Amniotic epithelial cell (primary cell): ENCODE measurements at regions not wholly inside any gene's neighbourhood (a gene's known extent, or its start where the extent isn't known, plus 50 kb on each side); places are given as distances from the start of the nearest gene placed in this dataset.
"Not testable (repeated sequence)": the region's sequence is repeated elsewhere in the genome, so short reads cannot be mapped to it uniquely, and the experiment has no call there.

Source experiments
- DNase-seq: peaks from one replicate; pipeline ENCODE4 v3.0.0-alpha.2; 2010; ENCODE audit warnings: low read depth

DNA sequence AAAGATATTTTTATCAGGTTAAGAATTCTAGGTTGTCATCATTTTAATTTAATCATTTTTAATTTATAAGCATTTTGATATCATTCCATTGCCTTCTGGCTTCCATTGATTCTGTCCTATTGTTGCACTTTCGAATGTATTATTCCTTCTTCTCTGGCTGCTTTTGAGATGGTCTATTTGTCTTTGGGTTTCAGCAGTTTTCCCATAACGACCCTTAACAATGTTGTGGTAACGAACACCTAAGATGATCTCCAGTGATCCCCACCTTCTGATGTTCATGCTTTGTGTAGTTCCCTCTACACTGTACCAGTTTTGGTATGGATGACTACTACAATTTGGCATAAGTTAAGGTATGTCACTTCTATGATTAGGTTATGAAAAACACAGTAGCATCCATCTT is 59.9 kb downstream of the MINAR1 start:
- no peak for DNase-seq

DNA sequence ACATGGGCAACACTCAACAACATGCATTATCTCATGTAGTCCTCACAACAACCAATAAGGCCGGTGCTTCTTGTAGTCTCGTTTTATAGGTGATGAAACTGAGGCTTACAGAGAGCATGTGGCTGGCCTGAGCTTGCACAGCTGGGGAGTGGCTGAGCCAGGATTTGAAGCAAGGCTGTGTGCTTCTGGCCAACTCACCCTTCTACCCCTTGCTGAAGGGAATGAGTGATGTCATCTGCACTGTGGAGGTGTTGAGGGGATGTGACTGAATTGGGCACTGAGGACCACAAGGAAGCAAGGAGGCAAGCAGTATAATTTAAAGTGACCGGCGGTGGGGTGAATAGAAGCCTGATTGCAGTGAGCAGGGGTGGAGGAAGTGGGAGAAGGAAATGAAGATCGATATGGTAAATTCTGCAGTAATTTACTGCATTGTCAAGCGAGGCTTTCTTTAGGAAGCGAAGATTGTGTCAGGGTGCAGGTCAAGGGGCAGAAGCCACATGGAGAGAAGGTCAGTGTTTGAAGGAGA is 62.3 kb downstream of the MINAR1 start:
- DNase-seq = no peak

DNA sequence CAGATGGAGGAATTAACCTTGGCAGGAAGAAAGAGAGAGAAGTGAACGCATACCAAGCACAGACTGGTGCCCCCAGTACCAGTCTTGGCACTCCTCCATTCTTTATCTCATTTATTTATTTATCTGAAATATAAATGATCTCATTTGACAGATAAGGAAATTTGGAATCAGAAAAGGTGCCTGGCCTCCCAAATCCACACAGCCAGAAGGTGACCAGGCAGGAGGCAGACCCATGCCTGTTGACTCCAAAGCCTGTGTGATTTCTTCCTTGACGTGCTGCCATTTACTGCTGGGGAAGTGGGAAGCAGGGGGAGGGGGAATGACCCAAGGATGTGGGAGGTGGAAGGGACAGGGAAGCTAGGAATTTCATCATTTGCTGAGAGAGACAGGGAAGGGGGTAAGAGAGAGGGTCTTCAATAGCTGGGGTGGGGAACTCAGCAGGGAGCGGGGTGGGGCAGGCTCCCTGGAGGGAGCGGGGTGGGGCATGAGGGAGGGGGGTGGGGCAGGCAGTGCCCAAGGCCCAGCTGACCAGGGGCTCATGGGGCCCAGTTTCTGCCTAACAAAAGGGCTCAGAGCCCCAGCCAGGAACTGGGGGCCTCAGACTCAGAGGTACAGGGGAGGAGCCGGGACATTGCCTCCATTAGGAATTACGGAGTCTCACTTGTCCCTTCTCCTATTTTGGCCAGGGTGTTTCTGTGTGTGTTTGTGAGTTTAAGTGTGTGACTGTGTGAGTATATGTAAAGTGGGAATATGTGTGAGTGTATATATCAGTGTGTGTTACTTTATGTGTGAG is 63.0 kb downstream of the MINAR1 start:
- no peak for DNase-seq

- DNase-seq = no peak
Measured at GRCh38 chr15:79495775-79496174, 63.6 kb downstream of the MINAR1 start.

GRCh38 chr15:79496838-79497237 is 64.7 kb downstream of the MINAR1 start:
- DNase-seq = no peak

- no peak for DNase-seq
Measured at GRCh38 chr15:79501086-79501485, 69.0 kb downstream of the MINAR1 start.

DNA sequence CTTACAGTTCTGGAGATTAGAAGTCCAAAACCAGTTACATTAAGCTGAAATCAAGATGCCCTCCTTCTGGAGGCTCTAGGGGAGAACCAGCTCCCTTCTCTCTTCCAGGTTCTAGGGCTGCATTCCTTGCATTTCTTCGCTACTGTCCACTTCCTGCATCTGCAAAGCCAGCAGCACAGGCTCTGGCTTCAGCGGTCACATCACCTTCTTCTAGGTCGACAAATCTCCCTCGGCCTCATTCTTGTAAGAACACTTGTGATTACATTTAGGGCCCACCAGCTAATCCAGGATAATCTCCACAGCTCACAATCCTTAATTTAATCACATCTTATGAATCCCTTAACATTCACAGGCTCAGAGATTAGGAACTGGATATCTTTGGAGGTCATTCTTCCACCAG is 73.8 kb downstream of the MINAR1 start:
- DNase-seq = no peak

GRCh38 chr15:79512844-79513243 is 80.7 kb downstream of the MINAR1 start:
- DNase-seq = not testable (repeated sequence)

DNA sequence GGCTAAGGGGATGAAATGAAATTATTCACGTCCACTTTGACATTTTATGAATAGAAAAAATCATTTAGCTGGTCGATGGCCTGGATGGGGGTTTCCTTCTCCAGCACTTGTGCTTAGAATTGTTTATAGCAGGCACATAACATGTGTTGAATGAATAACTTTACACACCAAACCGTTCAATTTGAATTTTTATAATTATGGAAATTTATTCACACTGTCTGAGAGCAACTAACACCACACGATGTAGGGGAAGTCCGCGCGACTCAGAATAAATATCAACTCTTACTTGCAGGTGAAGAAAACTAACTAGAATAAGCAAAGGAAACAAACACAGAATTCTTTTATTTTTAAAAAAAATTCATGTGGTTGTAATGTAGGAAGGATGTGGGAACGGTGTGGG is 81.3 kb downstream of the MINAR1 start:
- no peak for DNase-seq

DNA sequence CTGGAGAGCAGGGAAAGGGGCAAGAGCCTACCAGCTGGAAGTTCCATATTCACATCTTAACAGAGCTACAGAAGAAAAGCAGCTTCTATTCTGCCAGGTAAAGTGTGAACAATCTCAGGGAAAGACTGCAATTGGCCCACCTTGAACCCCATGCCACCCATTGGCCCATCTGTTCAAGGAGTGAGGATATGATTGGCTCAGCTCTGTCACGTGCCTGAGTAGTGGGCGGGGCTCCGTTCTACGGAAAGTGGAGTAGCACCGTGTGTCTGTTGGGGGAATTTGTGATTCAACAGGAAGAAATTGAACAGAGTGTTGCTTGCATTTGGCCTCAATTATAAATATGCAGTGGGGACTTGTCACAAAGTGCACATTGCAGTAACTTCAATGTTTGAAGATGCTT is 81.8 kb downstream of the MINAR1 start:
- DNase-seq = no peak

GRCh38 chr15:79515300-79516027 is 83.3 kb downstream of the MINAR1 start:
- DNase-seq = no peak

- no peak for DNase-seq
Measured at GRCh38 chr15:79516155-79516554, 84.0 kb downstream of the MINAR1 start.

GRCh38 chr15:79516646-79517045 is 84.5 kb downstream of the MINAR1 start:
- DNase-seq = no peak

GRCh38 chr15:79519628-79520027 is 87.5 kb downstream of the MINAR1 start:
- DNase-seq = no peak

DNA sequence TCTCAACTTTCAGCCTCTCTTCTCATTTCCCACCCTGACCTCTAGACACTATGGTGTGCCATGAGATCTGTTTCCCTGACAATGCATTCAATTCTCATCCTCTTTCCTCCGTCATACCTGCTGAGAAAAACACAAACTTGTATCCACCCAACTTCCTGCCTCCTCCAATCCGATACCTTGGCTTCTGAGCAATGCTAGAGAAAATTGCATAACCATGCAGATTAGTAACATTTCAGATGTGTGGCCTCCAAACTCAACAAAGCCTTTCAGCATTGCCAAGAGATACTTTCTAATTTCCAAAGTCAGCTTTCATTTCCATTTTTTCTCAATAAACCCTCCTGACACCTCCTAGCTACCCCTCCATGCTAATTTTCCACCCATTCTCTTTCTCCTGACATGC is 88.5 kb downstream of the MINAR1 start:
- no peak for DNase-seq

DNA sequence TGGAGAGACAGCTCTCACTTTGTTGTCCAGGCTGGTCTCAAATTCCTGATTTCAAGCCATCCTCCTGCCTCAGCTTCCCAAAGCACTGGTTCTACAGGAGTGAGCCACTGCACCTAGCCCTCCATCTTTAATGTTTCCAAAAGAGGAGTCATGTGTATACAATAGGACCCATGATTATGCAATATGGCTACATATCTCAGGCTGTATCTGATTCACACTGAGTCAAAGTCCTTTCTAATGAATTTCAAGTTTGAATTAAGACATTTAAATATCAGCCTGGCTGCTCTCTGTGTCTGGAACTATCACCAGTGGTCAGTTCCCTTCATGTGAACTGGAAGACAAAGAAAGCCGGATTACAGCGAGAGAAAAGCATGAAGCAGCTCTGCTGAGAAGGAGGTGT is 90.5 kb downstream of the MINAR1 start:
- peak; percentile 1 for DNase-seq

- no peak for DNase-seq
Measured at GRCh38 chr15:79523266-79523665, 91.1 kb downstream of the MINAR1 start.

- DNase-seq = no peak
Measured at GRCh38 chr15:79524531-79524930, 92.4 kb downstream of the MINAR1 start.

GRCh38 chr15:79526376-79526775 is 94.2 kb downstream of the MINAR1 start:
- no peak for DNase-seq

DNA sequence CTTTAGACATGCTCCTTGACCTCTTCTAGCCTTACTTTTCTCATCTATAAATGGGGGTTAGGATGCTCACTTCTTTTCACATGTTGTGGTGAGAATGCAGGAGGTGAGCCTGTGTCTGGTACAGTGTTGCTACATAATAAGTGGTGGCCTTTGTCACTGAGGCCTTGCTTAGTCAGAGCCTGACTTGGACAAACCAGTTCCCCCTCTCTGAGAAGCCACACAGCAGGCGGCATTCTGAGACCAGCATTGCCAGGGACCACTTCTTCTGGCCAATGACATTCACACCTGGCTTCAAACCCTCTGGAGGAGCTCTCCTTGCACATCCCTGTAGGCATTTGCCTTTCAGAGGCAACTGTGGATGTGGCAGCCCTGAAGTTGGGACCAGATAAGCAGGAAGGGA is 95.7 kb downstream of the MINAR1 start:
- DNase-seq = no peak

- no peak for DNase-seq
Measured at GRCh38 chr15:79529157-79529785, 97.1 kb downstream of the MINAR1 start.

- no peak for DNase-seq
Measured at GRCh38 chr15:79535536-79535935, 103.4 kb downstream of the MINAR1 start.

GRCh38 chr15:79538527-79538926 is 106.4 kb downstream of the MINAR1 start:
- no peak for DNase-seq
